PFSK-1 (cell line): ENCODE measurements at regions not wholly inside any gene's neighbourhood (a gene's known extent, or its start where the extent isn't known, plus 50 kb on each side); places are given as distances from the start of the nearest gene placed in this dataset.

Source experiments
- POLR2AphosphoS5 ChIP-seq: IDR thresholded peaks from 2 replicates; pipeline ENCODE4 v1.6.1; 2012; ENCODE audit warnings: low read depth, mild to moderate bottlenecking, control low read depth, low read length, moderate library complexity
- SIN3A ChIP-seq: IDR thresholded peaks from 2 replicates; pipeline ENCODE4 v1.6.1; 2012; ENCODE audit warnings: mild to moderate bottlenecking, low read length, moderate library complexity, borderline replicate concordance; ENCODE audit not compliant: insufficient read depth
- TAF1 ChIP-seq: IDR thresholded peaks from 2 replicates; pipeline ENCODE4 v1.6.1; 2012; ENCODE audit warnings: low read length, control low read depth, borderline replicate concordance; ENCODE audit not compliant: insufficient read depth
- TF ChIP-seq, protein P1 (sequence below), 2 experiments: IDR thresholded peaks; 2 replicates each; pipeline versions ENCODE4 v1.6.1 to v1.8.0; 2011 to 2012; ENCODE audit warnings: low read depth in 2 of 2, low read length in 2 of 2, control low read depth in 1 of 2, inconsistent platforms in 1 of 2, mild to moderate bottlenecking in 1 of 2, moderate library complexity in 1 of 2; ENCODE audit not compliant: insufficient read depth in 1 of 2

DNA sequence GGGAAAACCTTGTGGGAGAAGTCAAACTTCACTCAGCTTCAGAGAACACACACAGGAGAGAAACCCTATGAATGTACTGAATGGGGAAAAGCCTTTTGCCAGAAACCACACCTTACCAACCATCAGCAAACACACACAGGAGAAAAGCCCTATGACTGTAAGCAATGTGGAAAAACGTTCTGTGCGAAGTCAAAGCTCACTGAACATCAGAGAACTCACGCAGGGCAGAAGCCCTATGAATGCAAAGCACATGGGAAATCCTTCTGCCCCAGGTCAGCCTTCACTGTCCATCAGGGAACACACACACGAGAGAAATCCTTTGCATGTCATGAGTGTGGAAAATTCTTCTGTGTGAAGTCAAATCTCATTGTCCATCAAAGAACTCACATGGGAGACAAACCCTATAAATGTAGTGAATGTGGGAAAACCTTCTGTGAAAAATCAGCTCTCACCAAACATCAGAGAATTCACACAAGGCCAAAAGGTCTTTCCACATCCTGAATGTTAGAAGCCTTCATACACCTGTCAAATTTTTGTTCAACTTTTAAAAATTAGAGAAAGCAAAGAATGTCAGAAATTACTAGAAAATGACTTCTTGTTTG is 199.4 kb downstream of the SMIM20 start:
- TF ChIP-seq POLR2AphosphoS5 (no peak), TAF1 (no peak), SIN3A (no peak)
- TF ChIP-seq, protein P1, sequence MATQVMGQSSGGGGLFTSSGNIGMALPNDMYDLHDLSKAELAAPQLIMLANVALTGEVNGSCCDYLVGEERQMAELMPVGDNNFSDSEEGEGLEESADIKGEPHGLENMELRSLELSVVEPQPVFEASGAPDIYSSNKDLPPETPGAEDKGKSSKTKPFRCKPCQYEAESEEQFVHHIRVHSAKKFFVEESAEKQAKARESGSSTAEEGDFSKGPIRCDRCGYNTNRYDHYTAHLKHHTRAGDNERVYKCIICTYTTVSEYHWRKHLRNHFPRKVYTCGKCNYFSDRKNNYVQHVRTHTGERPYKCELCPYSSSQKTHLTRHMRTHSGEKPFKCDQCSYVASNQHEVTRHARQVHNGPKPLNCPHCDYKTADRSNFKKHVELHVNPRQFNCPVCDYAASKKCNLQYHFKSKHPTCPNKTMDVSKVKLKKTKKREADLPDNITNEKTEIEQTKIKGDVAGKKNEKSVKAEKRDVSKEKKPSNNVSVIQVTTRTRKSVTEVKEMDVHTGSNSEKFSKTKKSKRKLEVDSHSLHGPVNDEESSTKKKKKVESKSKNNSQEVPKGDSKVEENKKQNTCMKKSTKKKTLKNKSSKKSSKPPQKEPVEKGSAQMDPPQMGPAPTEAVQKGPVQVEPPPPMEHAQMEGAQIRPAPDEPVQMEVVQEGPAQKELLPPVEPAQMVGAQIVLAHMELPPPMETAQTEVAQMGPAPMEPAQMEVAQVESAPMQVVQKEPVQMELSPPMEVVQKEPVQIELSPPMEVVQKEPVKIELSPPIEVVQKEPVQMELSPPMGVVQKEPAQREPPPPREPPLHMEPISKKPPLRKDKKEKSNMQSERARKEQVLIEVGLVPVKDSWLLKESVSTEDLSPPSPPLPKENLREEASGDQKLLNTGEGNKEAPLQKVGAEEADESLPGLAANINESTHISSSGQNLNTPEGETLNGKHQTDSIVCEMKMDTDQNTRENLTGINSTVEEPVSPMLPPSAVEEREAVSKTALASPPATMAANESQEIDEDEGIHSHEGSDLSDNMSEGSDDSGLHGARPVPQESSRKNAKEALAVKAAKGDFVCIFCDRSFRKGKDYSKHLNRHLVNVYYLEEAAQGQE (IDR thresholded peaks at IDR 0.05; ENCODE audit: insufficient read depth in 1 of 2, low read depth in 2 of 2, low read length in 2 of 2): no peak
